ENCODE measurements at regions not wholly inside any gene's neighbourhood (a gene's known extent, or its start where the extent isn't known, plus 50 kb on each side); places are given as distances from the start of the nearest gene placed in this dataset.

- H3F3A ChIP-seq (replicated peaks; ENCODE audit: insufficient read depth) = peaks cover 10% of the 10 kb centered on the region
- H3K4me1 ChIP-seq (ENCODE audit: control insufficient read depth in 1 of 2, insufficient read depth in 2 of 2, low read depth in 1 of 2, low read length in 1 of 2) = peaks cover 8 to 10% of the 10 kb centered on the region in 2 experiments; a peak in 3 of 4 replicates
- peak overlapping the region in 1 of 2 experiments; percentile 67; a peak in 2 of 4 replicates for H3K27ac ChIP-seq (ENCODE audit: low read depth in 2 of 2, low read length in 1 of 2)
- no peaks in the 10 kb centered on the region for H3K9me2 ChIP-seq
- no peaks in the 10 kb centered on the region for H4K20me1 ChIP-seq (ENCODE audit: insufficient read depth)
- no peaks in the 10 kb centered on the region for H3K36me3 ChIP-seq (replicated peaks in 1 of 2; ENCODE audit: control insufficient read depth in 1 of 2, insufficient read depth in 2 of 2, low read length in 1 of 2)
- CTCF ChIA-PET = interaction anchor here (0.7 to 3.9 kb wide), 3 partner anchors 9 to 34 kb away, joined by 3 to 18 read pairs (median 4); no protein-coding TSS in a partner anchor
- H3K4me3 ChIP-seq (ENCODE audit: low read depth in 2 of 2, low read length in 1 of 2) = no peak overlapping the region
- TF ChIP-seq TCF12 (IDR thresholded peaks at IDR 0.05) (0 out of 2 replicates have a peak, but pooled peaks have one; percentile 8), PBX3 (IDR thresholded peaks at IDR 0.05) (no peak)
- H3K4me2 ChIP-seq = peak overlapping the region; percentile 12; the same call in 1 of the 2 replicates
- POLR2A ChIA-PET = no interaction called here
- peak overlapping the region; percentile 25; the same call in 1 of the 2 replicates for H2AFZ ChIP-seq (ENCODE audit: low read depth)
- H3K9ac ChIP-seq = no peak overlapping the region
- H3K79me2 ChIP-seq (ENCODE audit: insufficient read depth) = no peaks in the 10 kb centered on the region
- no peak for DNase-seq
- no peaks in the 10 kb centered on the region; the same call in 1 of the 2 replicates for H3K9me3 ChIP-seq
- H3K27me3 ChIP-seq (ENCODE audit: insufficient read depth) = no peaks in the 10 kb centered on the region
Measured at GRCh38 chr7:82623812-82624211, 180.2 kb upstream of the CACNA2D1 start.

GRCh38 chr7:82617156-82617555, 173.6 kb upstream of the CACNA2D1 start:
- Histone ChIP-seq H3K4me3 (ENCODE audit: low read depth in 2 of 2, low read length in 1 of 2) (no peak overlapping the region), H3K9me3 (no peaks in the 10 kb centered on the region; the same call in 1 of the 2 replicates), H4K20me1 (ENCODE audit: insufficient read depth) (no peaks in the 10 kb centered on the region), H3K27me3 (ENCODE audit: insufficient read depth) (no peaks in the 10 kb centered on the region), H3K79me2 (ENCODE audit: insufficient read depth) (no peaks in the 10 kb centered on the region), H2AFZ (ENCODE audit: low read depth) (no peak overlapping the region), H3F3A (replicated peaks; ENCODE audit: insufficient read depth) (no peaks in the 10 kb centered on the region), H3K4me1 (ENCODE audit: control insufficient read depth in 1 of 2, insufficient read depth in 2 of 2, low read depth in 1 of 2, low read length in 1 of 2) (no peaks in the 10 kb centered on the region), H3K27ac (ENCODE audit: low read depth in 2 of 2, low read length in 1 of 2) (no peak overlapping the region), H3K9ac (no peak overlapping the region), H3K36me3 (replicated peaks in 1 of 2; ENCODE audit: control insufficient read depth in 1 of 2, insufficient read depth in 2 of 2, low read length in 1 of 2) (no peaks in the 10 kb centered on the region), H3K9me2 (no peaks in the 10 kb centered on the region), H3K4me2 (no peak overlapping the region)
- 74% methylated on average over 1 of the region's 1 CpG for WGBS (ENCODE audit: low lambda C conversion rate)
- ChIA-PET CTCF (interaction anchor here (0.9 to 2.9 kb wide), 4 partner anchors 12 to 1118 kb away, joined by 3 to 12 read pairs (median 4); no protein-coding TSS in a partner anchor), POLR2A (no interaction called here)
- no peak for TF ChIP-seq ELF1 (IDR thresholded peaks at IDR 0.05)
- TF ChIP-seq MXI1 (IDR thresholded peaks at IDR 0.05; ENCODE audit: low read depth, low read length) = no peak
- no peak for DNase-seq

GRCh38 chr7:82616059-82616728, 172.6 kb upstream of the CACNA2D1 start:
- CTCF ChIA-PET = interaction anchor here (0.6 to 2.5 kb wide), 6 partner anchors 8 to 1116 kb away, joined by 3 to 15 read pairs (median 4); no protein-coding TSS in a partner anchor
- DNase-seq = no peak
- Histone ChIP-seq H4K20me1 (ENCODE audit: insufficient read depth) (no peaks in the 10 kb centered on the region), H3K9ac (no peak overlapping the region), H3K4me2 (no peak overlapping the region), H3K27me3 (ENCODE audit: insufficient read depth) (no peaks in the 10 kb centered on the region), H3K9me2 (no peaks in the 10 kb centered on the region), H3K79me2 (ENCODE audit: insufficient read depth) (no peaks in the 10 kb centered on the region), H3K4me3 (ENCODE audit: low read depth in 2 of 2, low read length in 1 of 2) (no peak overlapping the region), H3K9me3 (no peaks in the 10 kb centered on the region), H3K27ac (ENCODE audit: low read depth in 2 of 2, low read length in 1 of 2) (no peak overlapping the region), H3F3A (replicated peaks; ENCODE audit: insufficient read depth) (no peaks in the 10 kb centered on the region), H3K36me3 (replicated peaks in 1 of 2; ENCODE audit: control insufficient read depth in 1 of 2, insufficient read depth in 2 of 2, low read length in 1 of 2) (no peaks in the 10 kb centered on the region), H3K4me1 (ENCODE audit: control insufficient read depth in 1 of 2, insufficient read depth in 2 of 2, low read depth in 1 of 2, low read length in 1 of 2) (no peaks in the 10 kb centered on the region), H2AFZ (ENCODE audit: low read depth) (no peak overlapping the region)
- POLR2A ChIA-PET = no interaction called here
- WGBS (ENCODE audit: low lambda C conversion rate) = 85% methylated on average over 2 of the region's 2 CpGs
- no peak for TF ChIP-seq YY1 (IDR thresholded peaks at IDR 0.05; ENCODE audit: low read depth)
- no peak for TF ChIP-seq CHD2 (IDR thresholded peaks at IDR 0.05; ENCODE audit: low read length, partially characterized antibody)
- no peak for TF ChIP-seq USF2 (IDR thresholded peaks at IDR 0.05; ENCODE audit: borderline replicate concordance, low read depth, low read length)
- TF ChIP-seq PBX3 (IDR thresholded peaks at IDR 0.05) = no peak
- no peak for TF ChIP-seq RXRA (IDR thresholded peaks at IDR 0.05; ENCODE audit: borderline replicate concordance, low read depth)
- no peak for TF ChIP-seq USF1 (IDR thresholded peaks at IDR 0.05; ENCODE audit: borderline replicate concordance, low read depth)
- no peak for TF ChIP-seq FOXM1 (IDR thresholded peaks at IDR 0.05; ENCODE audit: low read depth)
- no peak for TF ChIP-seq MEF2A (IDR thresholded peaks at IDR 0.05; ENCODE audit: borderline replicate concordance, low read depth)
- TF ChIP-seq REST (IDR thresholded peaks at IDR 0.05; ENCODE audit: low read depth, low read length) = no peak
- no peak for TF ChIP-seq NRF1 (IDR thresholded peaks at IDR 0.05; ENCODE audit: low read depth, low read length)
